ENCODE measurements at regions not wholly inside any gene's neighbourhood (a gene's known extent, or its start where the extent isn't known, plus 50 kb on each side); places are given as distances from the start of the nearest gene placed in this dataset.

- intact Hi-C loops (cut with micrococcal nuclease; ENCODE audit: unreplicated experiment), result no loop called here
- Histone ChIP-seq H3K4me3 (ENCODE audit: low read depth, low read length, poor library complexity, severe bottlenecking) (no peak overlapping the region), H3K9me3 (ENCODE audit: low read depth, low read length, poor library complexity, severe bottlenecking) (no peaks in the 10 kb centered on the region), H3K27me3 (replicated peaks; ENCODE audit: insufficient read depth, low read depth, low read length, poor library complexity) (no peaks in the 10 kb centered on the region), H3K4me1 (ENCODE audit: insufficient read depth, low read length, poor library complexity, severe bottlenecking) (no peaks in the 10 kb centered on the region), H3K36me3 (ENCODE audit: insufficient read depth, low read length, poor library complexity, severe bottlenecking) (no peaks in the 10 kb centered on the region), H3K27ac (ENCODE audit: low read depth, low read length, poor library complexity, severe bottlenecking) (no peak overlapping the region)
- POLR2A ChIA-PET (ENCODE audit: low non-redundant PET), result no interaction called here
- BruUV-seq (replicated peaks), result no TSS peak
- CTCF ChIA-PET, result no interaction called here
- no peak for TF ChIP-seq CTCF (conservative IDR thresholded peaks at IDR 0.05; ENCODE audit: low read depth, low read length)
- TF ChIP-seq EZH2 (IDR thresholded peaks at IDR 0.05; ENCODE audit: borderline replicate concordance, low read depth, low read length, poor library complexity, severe bottlenecking), result no peak
- DNase-seq (ENCODE audit: low spot score), result no peak
Observed at GRCh38 chr4:31573554-31573953, 853.4 kb downstream of the PCDH7 start.

GRCh38 chr4:31575504-31575903 is 855.3 kb downstream of the PCDH7 start:
- H3K27me3 ChIP-seq (replicated peaks; ENCODE audit: insufficient read depth, low read depth, low read length, poor library complexity), result no peaks in the 10 kb centered on the region
- no peak overlapping the region for H3K27ac ChIP-seq (ENCODE audit: low read depth, low read length, poor library complexity, severe bottlenecking)
- peaks cover 16% of the 10 kb centered on the region for H3K4me1 ChIP-seq (ENCODE audit: insufficient read depth, low read length, poor library complexity, severe bottlenecking)
- H3K36me3 ChIP-seq (ENCODE audit: insufficient read depth, low read length, poor library complexity, severe bottlenecking), result no peaks in the 10 kb centered on the region
- TF ChIP-seq EZH2 (IDR thresholded peaks at IDR 0.05; ENCODE audit: borderline replicate concordance, low read depth, low read length, poor library complexity, severe bottlenecking), result no peak
- no peak for TF ChIP-seq CTCF (conservative IDR thresholded peaks at IDR 0.05; ENCODE audit: low read depth, low read length)
- H3K9me3 ChIP-seq (ENCODE audit: low read depth, low read length, poor library complexity, severe bottlenecking), result no peaks in the 10 kb centered on the region
- intact Hi-C loops (cut with micrococcal nuclease; ENCODE audit: unreplicated experiment), result no loop called here
- ChIA-PET POLR2A (ENCODE audit: low non-redundant PET) (no interaction called here), CTCF (no interaction called here)
- no TSS peak for BruUV-seq (replicated peaks)
- H3K4me3 ChIP-seq (ENCODE audit: low read depth, low read length, poor library complexity, severe bottlenecking), result no peak overlapping the region
- DNase-seq (ENCODE audit: low spot score), result no peak

GRCh38 chr4:31580843-31581242 is 860.7 kb downstream of the PCDH7 start:
- CTCF ChIA-PET, result no interaction called here
- no peaks in the 10 kb centered on the region for H3K36me3 ChIP-seq (ENCODE audit: insufficient read depth, low read length, poor library complexity, severe bottlenecking)
- H3K27me3 ChIP-seq (replicated peaks; ENCODE audit: insufficient read depth, low read depth, low read length, poor library complexity), result no peaks in the 10 kb centered on the region

More at GRCh38 chr4:31580843-31581242, 860.7 kb downstream of the PCDH7 start:
- Histone ChIP-seq H3K4me1 (ENCODE audit: insufficient read depth, low read length, poor library complexity, severe bottlenecking) (peaks cover 25% of the 10 kb centered on the region), H3K27ac (ENCODE audit: low read depth, low read length, poor library complexity, severe bottlenecking) (no peak overlapping the region), H3K9me3 (ENCODE audit: low read depth, low read length, poor library complexity, severe bottlenecking) (no peaks in the 10 kb centered on the region), H3K4me3 (ENCODE audit: low read depth, low read length, poor library complexity, severe bottlenecking) (no peak overlapping the region)
- BruUV-seq (replicated peaks), result no TSS peak
- no peak for TF ChIP-seq EZH2 (IDR thresholded peaks at IDR 0.05; ENCODE audit: borderline replicate concordance, low read depth, low read length, poor library complexity, severe bottlenecking)
- TF ChIP-seq CTCF (conservative IDR thresholded peaks at IDR 0.05; ENCODE audit: low read depth, low read length), result no peak
- no peak for DNase-seq (ENCODE audit: low spot score)
- POLR2A ChIA-PET (ENCODE audit: low non-redundant PET), result no interaction called here
- intact Hi-C loops (cut with micrococcal nuclease; ENCODE audit: unreplicated experiment), result no loop called here
